Suprapubic skin (tissue), 3 donors: ENCODE measurements at regions not wholly inside any gene's neighbourhood (a gene's known extent, or its start where the extent isn't known, plus 50 kb on each side); places are given as distances from the start of the nearest gene placed in this dataset.

Experiments
- CTCF ChIP-seq, 2 donors: fragments of 200-600 bp in 1 of 2; fragments of 450-650 bp in 1 of 2; sonication (generic) in 1 of 2; IDR thresholded peaks; one replicate each; pipeline ENCODE4 v1.5.1; 2016 to 2019; ENCODE audit warnings: antibody characterized with exemption in 2 of 2, mild to moderate bottlenecking in 1 of 2, moderate library complexity in 1 of 2
- POLR2A ChIP-seq, 2 donors: fragments of 450-650 bp; IDR thresholded peaks; one replicate each; pipeline ENCODE4 v1.6.1; 2017; ENCODE audit warnings: antibody characterized with exemption in 2 of 2, mild to moderate bottlenecking in 2 of 2, moderate library complexity in 2 of 2

- no peak for TF ChIP-seq CTCF (IDR thresholded peaks at IDR 0.05)
- no peak for TF ChIP-seq POLR2A (IDR thresholded peaks at IDR 0.05)
Observed at GRCh38 chr9:23582836-23583235, 243.2 kb downstream of the ELAVL2 start.
